ENCODE measurements at regions not wholly inside any gene's neighbourhood (a gene's known extent, or its start where the extent isn't known, plus 50 kb on each side); places are given as distances from the start of the nearest gene placed in this dataset.

- TF ChIP-seq CEBPB (IDR thresholded peaks at IDR 0.05; ENCODE audit: low read depth, low read length): no peak
- no peak for TF ChIP-seq PHF8 (conservative IDR thresholded peaks at IDR 0.05; ENCODE audit: low read depth, low read length)
- TF ChIP-seq POLR2A (IDR thresholded peaks at IDR 0.05; ENCODE audit: control extremely low read depth in 1 of 2, low read depth in 2 of 2, low read length in 2 of 2): no peak
- TF ChIP-seq CTCF (IDR thresholded peaks at IDR 0.05; ENCODE audit: control extremely low read depth in 1 of 3, insufficient read depth in 1 of 3, low read depth in 1 of 3, low read length in 3 of 3): no peak
- no peak for TF ChIP-seq POLR2AphosphoS5 (IDR thresholded peaks at IDR 0.05; ENCODE audit: low read depth, low read length)
- TF ChIP-seq ZNF274 (IDR thresholded peaks at IDR 0.05; ENCODE audit: borderline replicate concordance, extremely low read depth, low read length): no peak
- no peak for TF ChIP-seq YY1 (IDR thresholded peaks at IDR 0.05; ENCODE audit: low read depth, low read length)
- TF ChIP-seq EZH2 (IDR thresholded peaks at IDR 0.05; ENCODE audit: low read depth, low read length, severe bottlenecking): no peak
These were observed 368.6 kb upstream of the USP15 start for GRCh38 chr12:61891632-61892031.
